HG03103 (cell line): ENCODE measurements at regions not wholly inside any gene's neighbourhood (a gene's known extent, or its start where the extent isn't known, plus 50 kb on each side); places are given as distances from the start of the nearest gene placed in this dataset.

Source experiments
- ATAC-seq: cut with Tn5 transposase; IDR thresholded peaks from one replicate; pipeline ENCODE4 v1.9.1; 2021; ENCODE audit warnings: low read depth; ENCODE audit not compliant: unreplicated experiment

DNA sequence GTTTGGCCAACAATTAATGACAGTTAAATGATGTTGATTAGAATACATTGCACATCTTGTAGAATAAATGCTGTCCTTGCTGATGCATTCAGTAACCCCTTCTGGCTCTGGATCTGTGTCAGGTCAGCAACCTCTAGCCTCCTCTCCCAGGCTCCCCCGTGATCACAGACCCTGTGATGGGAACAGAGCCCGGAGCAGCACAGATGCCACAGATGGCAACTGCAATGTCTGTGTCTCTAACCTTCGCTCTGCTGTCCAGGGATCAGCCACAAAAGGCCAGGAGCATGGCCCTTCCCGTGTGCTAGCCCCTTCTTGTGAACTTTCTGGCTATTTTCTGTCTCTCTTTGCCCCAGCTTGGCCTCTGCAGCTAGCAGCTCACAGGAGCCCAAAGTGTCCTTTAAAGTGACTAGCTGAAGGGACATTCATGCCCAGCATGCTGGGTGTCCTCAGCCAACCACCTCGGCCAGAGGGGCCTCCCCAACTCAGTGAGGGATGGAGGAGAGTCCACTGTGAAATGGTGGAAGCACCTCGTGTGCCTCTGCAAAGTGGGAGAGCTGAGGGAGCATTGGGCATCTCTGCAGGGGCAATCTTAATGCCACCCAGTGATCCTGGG is 167.0 kb upstream of the TCERG1L start:
- no peak for ATAC-seq

DNA sequence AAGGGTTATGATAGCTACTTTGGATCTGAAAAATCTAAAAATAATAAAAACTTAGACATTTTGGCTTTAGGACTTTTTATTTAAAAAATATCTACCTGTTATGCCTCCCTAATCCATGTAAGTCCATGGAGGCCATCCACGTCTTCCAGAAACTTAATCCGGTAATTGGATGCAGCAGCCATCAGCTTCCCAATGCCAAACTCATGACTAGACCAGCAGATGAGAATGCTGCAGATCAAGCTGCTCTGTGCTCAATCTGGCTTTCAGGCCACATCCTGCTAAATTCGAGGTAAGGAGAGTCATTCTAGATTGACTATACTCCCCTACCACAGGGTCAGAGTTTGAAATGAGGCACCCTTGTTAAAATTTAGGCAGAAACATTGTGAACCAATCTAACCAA is 168.5 kb upstream of the TCERG1L start:
- no peak for ATAC-seq

GRCh38 chr10:131480861-131481260 is 169.3 kb upstream of the TCERG1L start:
- no peak for ATAC-seq

DNA sequence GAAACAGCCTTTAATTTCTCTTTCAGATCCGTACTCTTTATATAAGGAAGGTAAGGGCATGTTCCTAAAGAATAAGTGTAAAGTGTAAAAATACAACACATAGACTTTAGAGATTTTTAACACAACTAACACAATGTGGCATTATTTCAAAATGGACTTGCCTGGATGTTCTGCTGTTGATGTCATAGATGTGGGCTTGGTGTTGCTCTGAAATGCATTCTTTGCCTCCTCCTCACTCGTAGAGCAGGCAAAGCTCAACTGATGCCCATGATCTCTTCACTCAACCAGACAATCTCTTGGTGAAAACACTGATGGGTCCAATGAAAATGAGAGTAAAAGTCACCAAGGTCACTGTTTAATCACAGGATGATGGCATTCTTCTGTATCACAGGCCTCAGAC is 174.2 kb upstream of the TCERG1L start:
- ATAC-seq = no peak

GRCh38 chr10:131487822-131488221 is 176.3 kb upstream of the TCERG1L start:
- no peak for ATAC-seq

DNA sequence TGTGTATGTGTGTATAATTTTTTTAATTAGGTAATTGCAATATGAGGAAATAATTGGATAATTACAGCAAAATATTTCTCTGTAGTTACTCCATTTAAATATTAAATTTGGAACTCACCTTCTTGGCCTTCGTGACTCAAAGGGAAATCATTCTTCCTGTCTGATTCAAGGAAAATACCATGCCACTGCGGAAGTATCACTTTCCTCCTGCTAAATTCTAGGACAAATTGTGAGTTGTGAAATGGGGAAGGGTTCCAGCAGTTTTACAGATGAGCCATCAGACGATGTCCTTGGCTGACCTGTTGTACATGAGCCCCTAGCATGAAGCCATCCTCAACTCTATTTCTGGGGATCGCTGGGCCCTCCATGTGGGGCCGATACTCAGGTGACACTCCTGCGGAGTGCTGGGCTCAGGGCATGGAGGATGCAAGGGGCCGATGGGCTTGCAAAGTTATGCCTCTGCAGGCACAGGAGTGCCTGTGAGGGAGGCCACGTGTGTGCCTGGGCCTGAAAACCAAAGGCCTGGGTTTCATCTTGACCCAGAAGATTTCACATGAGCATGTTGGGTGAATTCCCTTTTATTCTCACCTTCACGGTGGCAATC is 179.6 kb upstream of the TCERG1L start:
- no peak for ATAC-seq

DNA sequence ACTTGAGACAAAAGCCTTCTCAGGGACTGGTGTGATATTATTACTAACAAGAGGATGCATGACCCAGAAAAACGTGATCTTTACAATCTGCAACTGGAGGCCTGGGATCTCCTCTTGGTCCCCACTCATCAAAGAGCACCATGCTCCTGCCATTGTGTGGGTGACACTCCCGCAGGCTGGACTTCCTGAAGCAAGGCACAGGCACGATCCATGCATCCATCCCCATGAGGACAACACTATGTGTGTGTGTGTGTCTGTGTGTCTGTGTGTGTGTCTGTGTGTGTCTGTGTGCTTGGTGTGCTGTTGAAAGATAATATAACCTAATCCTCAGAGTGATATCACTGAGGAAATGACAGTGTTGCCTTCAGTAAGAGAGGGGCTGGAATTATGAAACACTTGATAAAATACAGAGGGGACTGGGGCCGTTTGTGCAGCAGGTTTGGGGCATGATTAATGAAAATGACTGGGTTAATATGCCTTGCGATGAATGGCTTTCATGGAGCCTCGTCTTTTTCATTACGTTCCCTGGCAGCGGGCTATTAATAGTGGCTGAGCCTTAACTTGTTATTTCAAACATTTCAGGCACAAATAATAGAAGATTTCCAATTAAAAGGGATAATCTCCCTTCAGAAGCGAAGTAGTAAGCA is 180.8 kb upstream of the TCERG1L start:
- ATAC-seq = no peak

DNA sequence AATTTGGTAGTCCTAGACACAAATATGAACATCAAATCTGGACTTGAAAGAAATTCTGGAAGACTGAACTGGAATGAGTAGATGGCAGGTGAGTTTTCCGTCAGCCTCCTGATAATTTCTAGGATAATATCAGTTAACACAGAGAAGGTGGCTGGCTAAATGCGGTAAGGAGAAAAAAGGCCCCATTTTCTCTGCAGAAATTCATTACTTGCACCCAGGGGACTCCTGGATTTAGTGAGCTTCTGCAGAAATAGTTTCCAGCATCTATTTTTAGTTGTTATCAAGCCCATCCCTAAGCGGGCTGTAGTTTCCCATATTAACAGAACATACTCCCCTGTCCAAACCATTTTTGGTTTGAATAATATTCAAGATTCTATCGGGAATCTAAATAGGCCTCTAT is 181.9 kb upstream of the TCERG1L start:
- no peak for ATAC-seq

GRCh38 chr10:131494451-131494850 is 182.9 kb upstream of the TCERG1L start:
- ATAC-seq = no peak

DNA sequence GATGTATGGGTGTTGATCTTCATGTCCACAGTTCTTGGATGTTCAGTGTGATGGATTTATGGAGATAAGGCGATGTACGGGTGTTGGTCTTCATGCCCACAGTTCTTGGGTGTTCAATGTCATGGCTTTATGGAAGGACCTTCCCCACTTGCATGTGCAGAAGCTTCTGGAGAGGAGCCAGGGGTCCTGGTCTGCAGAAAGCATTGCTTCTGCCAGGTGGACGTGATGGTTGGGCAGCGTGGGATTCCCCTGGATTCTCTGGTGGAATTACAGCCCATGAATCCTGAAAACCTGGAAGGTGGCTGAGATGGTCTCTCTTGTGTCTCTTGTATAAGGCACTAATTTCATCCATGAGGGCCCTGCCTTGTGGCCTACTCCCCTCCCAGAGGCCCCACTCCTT is 183.7 kb upstream of the TCERG1L start:
- ATAC-seq = no peak

DNA sequence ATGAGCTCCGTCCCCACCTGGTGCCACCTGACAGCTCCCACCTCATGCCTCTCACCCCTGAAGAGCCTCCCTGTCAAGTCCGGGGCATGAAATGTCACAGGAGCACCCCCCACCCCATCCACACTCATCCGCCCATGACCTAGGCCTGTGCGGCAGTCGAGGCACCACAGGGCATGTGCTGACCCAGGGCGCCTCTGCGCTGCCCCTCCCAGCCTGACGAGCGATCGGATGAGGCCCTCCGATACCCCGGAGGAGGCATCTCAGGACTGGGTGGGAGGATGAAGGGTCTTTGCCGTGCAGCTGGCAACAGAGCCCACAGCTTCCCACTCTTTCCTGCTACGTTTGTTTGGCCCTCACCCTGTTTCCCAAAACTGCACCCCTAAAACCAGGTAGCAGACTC is 184.4 kb upstream of the TCERG1L start:
- ATAC-seq = no peak

- no peak for ATAC-seq
Measured at GRCh38 chr10:131496351-131497052, 185.0 kb upstream of the TCERG1L start.

GRCh38 chr10:131499566-131499965 is 188.0 kb upstream of the TCERG1L start:
- no peak for ATAC-seq

- ATAC-seq = no peak
Measured at GRCh38 chr10:131500181-131500580, 188.7 kb upstream of the TCERG1L start.

DNA sequence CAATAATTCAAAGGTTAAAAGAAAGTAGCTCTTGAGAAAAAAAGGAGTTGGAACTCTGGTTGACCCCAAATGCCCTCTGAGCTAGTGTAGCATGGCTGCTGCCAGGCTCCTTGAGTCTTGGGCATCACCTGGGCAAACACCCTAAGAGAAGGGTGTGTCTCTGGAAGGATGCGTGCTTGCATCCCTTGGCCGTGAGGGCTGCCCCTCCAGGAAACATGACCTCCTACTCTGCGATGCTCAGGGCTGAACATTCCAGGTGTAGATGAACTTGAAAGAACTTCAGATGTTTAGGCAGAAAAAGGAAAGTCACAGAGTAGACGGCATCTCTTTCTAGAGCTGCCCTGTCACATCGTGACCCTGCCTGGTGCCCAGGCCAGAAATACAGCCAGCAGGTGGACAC is 189.4 kb upstream of the TCERG1L start:
- no peak for ATAC-seq

- no peak for ATAC-seq
Measured at GRCh38 chr10:131503992-131504391, 192.5 kb upstream of the TCERG1L start.

- ATAC-seq = no peak
Measured at GRCh38 chr10:131511391-131511790, 199.9 kb upstream of the TCERG1L start.

- ATAC-seq = no peak
Measured at GRCh38 chr10:131512852-131513251, 201.3 kb upstream of the TCERG1L start.

- no peak for ATAC-seq
Measured at GRCh38 chr10:131513445-131513844, 201.9 kb upstream of the TCERG1L start.

GRCh38 chr10:131513901-131514300 is 202.4 kb upstream of the TCERG1L start:
- no peak for ATAC-seq

DNA sequence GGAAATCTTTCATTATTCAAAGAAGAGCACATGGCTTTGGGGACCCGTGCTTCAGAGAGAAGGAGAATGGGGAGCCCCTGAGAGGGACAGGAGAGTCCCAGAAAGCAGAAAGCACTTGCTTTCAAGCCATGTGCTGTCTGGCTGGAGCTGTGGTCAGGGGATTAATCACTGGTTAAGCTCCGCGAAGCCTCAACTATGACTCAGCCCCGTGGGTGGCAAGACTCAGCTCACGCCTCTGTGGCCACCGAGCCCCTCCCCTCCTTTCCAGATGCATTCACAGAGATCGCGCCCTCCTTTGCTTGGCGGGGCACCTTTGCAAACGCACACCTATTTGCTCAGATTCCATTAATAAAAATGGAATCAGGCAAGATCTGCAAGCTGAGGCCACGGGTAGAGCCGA is 202.9 kb upstream of the TCERG1L start:
- ATAC-seq = no peak

DNA sequence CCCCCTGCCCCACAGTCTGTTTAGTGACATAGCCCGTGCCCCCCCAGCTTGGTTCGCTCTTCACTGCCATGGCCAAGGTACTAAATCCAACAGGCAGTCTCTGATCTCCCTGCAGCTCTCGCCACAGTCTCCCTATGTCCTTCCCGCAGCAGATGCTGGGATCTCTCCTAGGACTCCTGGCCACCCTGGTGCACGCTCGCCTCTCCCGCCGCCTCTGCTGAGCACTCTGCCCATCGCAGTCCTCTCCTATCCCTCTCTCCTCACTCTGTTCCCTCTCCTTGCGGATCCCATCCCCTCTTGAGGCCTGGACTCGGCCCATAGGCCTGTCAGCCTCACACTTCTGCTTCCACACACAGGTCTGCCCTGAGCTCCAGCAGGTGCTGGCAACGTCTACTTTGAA is 204.8 kb upstream of the TCERG1L start:
- ATAC-seq = no peak
